UCSD-AML1 (cell line): ENCODE measurements at regions not wholly inside any gene's neighbourhood (a gene's known extent, or its start where the extent isn't known, plus 50 kb on each side); places are given as distances from the start of the nearest gene placed in this dataset.

ENCODE experiments used
- DNase-seq: peaks from one replicate; lab custom pipeline; 2025; ENCODE audit not compliant: unreplicated experiment; lab: John Stamatoyannopoulos, UW

GRCh38 chr11:29783506-29783905 lies 233.3 kb downstream of the KCNA4 start:
- DNase-seq = no peak

- no peak for DNase-seq
Measured at GRCh38 chr11:29782447-29782846, 234.4 kb downstream of the KCNA4 start.

- DNase-seq = no peak
Measured at GRCh38 chr11:29781268-29781667, 235.6 kb downstream of the KCNA4 start.

DNA sequence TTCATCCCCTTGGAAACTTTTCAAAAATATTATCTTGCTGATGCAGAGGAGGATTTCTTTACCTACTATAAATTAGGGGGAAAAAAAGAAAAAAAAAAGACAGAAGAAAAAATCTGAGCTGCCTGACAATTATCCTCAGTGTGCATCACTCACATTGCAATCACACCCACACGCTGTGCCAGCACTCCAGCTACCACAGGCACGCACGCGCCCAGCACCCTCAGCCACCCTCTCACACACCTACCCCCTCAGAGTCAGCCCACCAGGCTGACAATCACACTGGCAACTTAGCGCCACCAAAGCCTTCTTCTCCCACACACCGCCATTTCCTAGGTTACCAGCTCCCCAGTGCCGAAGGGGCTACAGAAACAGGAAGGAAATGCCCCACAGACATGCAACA lies 236.1 kb downstream of the KCNA4 start:
- no peak for DNase-seq

DNA sequence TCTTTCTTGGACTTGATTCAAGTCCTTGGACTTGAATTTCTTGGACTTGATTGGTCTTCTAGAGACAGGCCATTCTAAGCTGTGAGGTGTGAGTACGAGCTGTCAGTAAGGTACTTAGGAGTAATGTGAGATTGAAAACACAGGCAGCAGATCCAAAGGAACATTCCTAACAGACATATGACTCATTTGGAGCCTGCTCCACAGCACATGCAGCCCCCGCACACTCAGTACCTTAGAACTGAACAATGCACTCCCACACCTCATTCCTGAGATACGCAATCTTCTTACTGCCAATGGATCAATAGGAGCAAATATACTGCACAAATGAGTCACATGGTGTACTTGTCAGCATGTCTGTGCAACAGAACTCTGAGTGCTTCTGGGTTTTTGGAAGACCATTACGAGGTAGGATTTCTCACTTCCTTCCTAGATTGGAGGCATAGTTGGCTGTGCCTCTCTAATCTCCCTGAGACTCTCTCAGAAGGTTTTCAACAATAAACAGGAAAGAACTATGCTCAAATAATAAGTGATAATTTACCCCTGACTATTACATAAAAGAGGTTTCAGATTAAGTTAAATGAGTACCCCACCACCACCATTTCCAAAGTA lies 243.1 kb downstream of the KCNA4 start:
- DNase-seq = no peak

- DNase-seq = no peak
Measured at GRCh38 chr11:29756871-29757270, 260.0 kb downstream of the KCNA4 start.

- no peak for DNase-seq
Measured at GRCh38 chr11:29755474-29755873, 261.4 kb downstream of the KCNA4 start.

DNA sequence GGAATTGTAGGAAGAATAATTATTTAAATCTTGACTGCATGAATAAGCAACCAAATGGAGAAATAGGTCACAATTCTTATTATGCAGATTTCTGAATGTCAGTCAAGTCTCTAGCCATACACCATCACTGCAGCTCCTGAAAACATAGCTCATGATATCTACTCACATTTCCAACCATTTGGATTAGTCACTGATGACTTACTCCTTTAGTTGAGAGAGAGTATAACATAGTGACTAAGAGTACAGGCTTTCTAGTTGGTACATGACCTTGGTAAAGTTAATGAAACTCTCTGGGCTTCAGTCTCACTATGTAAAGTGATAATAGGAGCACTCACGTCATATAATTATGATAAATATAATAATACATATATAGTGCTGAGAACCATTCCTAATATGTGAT lies 265.2 kb downstream of the KCNA4 start:
- DNase-seq = no peak

- no peak for DNase-seq
Measured at GRCh38 chr11:29750392-29750791, 266.4 kb downstream of the KCNA4 start.

DNA sequence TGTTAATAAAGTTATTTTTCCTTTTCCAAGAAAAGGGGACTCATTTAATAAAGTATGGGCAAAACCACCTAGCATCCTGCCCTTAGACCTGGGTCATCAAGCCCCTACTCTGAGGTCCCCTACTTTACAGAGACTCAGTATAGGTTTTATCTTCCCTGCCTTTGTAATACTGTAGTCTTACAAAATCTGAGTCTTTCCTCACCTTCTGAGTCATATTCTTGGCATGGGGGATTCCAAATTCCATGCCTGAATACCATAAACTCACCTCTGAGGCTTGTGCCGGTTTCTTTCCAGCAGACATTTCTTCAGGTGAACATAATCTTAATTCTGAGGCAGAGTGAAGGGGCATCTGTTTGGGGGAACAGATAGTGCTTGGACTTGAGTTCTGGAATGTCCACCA lies 282.5 kb downstream of the KCNA4 start:
- DNase-seq = no peak

DNA sequence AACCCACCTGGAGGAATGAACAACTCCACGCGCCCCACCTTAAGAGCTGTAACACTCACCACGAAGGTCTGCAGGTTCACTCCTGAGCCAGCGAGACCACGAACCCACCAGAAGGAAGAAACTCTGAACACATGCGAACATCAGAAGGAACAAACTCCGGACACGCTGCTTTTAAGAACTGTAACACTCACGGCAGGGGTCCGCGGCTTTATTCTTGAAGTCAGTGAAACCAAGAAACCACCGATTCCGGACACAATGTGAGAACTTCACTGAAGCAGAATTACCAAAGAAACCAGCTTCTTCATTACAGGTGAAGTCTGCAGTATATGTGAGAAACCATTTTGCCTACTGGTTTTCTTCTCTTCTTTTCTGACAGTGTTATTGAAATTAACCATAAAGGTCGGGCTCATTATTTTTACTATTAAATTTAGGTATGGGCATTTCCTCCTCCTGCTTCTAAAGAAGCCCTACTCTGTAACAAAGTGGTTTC lies 303.0 kb downstream of the KCNA4 start:
- DNase-seq = no peak

DNA sequence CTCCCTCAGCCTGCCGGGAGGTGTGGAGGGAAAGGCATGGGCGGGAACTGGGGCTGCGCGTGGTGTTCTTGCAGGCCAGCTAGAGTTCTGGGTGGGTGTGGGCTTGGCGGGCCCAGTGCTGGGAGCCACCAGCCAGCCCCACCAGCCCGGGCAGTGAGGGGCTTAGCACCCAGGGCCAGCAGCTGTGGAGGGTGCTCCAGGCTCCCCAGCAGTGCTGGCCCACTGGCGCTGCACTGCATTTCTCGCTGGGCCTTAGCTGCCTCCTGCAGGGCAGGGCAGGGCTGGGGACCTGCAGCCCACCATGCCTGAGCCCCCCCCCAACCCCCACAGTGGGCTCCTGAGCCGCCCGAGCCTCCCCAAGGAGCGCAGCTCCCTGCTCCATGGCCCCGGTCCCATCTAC lies 304.2 kb downstream of the KCNA4 start:
- DNase-seq = no peak

- DNase-seq = no peak
Measured at GRCh38 chr11:29707924-29708323, 308.9 kb downstream of the KCNA4 start.

DNA sequence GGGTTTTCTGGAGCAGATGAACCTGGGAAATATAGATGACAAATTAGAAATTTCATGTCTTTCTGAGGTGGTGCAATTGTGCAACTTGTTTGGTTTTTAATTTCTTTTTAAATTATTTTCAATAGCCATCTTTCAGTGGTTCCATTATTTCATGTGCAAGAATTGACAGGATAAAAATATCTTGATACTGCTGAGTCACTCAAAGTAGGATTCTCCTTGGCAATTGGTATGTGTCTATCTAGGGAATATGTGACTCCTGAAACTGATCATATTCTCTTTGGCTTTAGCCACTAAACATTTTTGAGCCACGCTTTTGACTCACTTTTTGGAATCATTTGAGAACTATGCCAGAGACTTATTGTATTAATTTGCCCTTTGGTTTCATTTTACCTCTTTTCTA lies 331.5 kb downstream of the KCNA4 start:
- no peak for DNase-seq

DNA sequence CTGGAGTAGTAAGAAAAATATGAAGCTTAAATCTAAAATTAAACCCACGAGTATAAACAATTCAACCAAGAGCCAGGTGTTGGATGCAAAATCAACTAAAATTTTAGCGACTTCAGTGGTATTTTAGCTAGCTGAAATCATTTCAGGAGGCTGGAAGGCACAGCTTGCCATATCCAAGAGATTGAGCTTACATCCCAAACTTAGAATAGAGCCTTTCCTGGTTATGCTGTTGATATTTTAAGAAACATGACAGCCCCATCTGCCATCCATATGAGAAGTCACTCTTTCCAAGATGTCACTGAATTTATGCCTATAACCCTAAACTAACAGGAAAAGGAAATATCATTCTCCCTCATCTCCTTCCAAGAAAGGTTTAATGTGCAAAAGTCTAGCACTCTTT lies 334.0 kb downstream of the KCNA4 start:
- DNase-seq = no peak

DNA sequence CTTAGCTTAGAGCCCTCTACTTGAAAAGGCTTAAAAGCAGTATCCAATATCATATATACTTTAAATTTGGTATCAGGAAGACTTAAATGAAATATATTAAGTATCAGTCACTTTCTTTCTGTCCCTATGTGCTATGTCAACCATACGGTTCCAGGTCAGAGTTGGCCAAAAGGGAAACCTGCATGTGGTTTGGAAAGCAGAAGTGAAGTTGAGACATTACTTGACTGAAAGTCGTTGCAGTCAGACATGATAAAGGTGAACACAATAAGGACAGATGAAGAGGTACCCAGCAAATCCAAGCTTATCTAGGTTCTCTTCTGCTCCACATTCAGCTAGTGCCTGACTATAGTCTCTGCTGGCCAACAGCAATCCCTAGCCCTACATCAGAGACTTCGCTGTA lies 336.8 kb downstream of the KCNA4 start:
- DNase-seq = no peak

DNA sequence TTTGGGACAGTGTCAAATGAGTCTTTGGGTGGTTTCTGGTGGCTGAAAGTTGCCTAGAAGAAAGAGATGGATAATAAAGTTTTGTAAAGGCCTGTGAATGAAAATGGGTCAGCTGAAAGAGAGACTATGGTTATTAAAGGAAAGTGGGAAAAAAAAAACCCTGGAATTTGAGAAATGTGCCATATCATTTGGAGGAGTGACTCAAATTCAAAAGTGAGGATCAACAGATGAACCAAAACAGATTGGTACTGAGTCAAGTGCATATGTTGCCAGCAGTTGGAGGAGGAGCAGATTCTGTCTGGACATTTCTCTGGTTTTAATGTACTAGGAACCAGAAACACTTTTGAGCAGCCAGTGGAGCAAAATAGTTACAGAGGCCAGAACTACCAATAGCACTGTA lies 339.8 kb downstream of the KCNA4 start:
- DNase-seq = no peak

DNA sequence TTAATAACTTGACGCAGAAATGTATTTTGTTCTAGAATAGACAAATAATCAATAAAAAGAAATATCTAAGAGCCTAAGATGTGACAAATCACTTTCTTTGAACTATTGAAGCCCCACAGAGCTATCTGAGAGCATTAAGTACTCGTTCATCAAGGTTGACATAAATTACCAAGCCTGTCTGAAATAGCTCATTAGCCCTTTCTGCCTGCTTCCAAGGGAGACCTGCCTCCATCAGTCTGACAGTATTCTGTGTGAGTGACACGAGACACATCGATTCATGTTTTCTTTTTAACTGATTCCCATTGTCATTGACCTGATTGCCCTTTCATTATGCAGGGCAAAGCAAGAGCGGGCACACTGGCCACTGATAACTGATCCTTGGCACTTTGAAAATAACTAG lies 347.5 kb downstream of the KCNA4 start:
- DNase-seq = no peak

GRCh38 chr11:29657709-29658108 lies 359.1 kb downstream of the KCNA4 start:
- no peak for DNase-seq

DNA sequence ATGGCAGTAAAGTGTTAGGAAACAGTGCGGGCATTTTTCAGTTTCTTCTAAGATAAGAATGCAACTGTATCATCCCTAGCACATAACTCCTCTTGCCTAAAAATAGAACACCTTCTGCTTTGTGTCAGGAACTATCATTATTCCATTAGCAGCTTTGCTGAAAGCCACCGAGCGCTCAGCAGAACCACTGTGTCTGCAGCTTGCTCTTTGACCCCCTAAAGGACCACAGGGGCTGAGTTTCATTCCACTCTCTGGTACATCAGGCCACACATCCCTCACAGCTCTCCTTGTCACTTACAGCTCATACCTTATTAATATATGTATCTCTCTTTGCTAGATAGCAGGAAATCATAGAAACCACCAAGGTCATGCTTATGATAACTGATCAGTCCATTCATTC lies 360.2 kb downstream of the KCNA4 start:
- DNase-seq = no peak

GRCh38 chr11:29645373-29645772 lies 371.5 kb downstream of the KCNA4 start:
- no peak for DNase-seq

DNA sequence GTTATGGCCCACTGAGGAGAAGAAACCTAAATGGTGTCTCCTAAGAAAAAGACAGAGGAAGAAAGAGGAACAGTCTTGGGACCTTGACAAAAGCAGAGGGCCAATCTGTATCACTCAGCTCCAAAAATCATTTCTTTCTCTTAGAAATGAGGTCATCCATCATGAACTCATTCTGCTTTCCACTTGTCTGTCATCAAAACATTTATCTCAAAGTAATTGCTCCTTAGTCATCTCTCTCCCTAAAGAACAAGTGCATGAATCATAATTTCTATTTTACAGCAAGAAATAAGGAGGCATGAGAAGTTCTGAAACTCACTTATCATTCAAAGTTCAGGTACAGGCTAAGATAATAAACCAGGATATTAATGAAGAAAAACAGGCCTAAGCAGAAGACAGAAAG lies 375.6 kb downstream of the KCNA4 start:
- no peak for DNase-seq

- DNase-seq = no peak
Measured at GRCh38 chr11:29634744-29635143, 382.1 kb downstream of the KCNA4 start.

- no peak for DNase-seq
Measured at GRCh38 chr11:29634244-29634643, 382.6 kb downstream of the KCNA4 start.
